Astrocyte (in vitro differentiated cells and primary cell): ENCODE measurements at regions not wholly inside any gene's neighbourhood (a gene's known extent, or its start where the extent isn't known, plus 50 kb on each side); places are given as distances from the start of the nearest gene placed in this dataset.

Experiments used
- CTCF ChIP-seq: IDR thresholded peaks from 2 replicates; pipeline ENCODE4 v1.5.1; 2011; ENCODE audit warnings: low read depth, mild to moderate bottlenecking, inconsistent platforms, low read length, moderate library complexity; ENCODE audit not compliant: insufficient read depth
- EZH2 ChIP-seq: IDR thresholded peaks from 2 replicates; pipeline ENCODE4 v1.6.1; 2012; ENCODE audit warnings: mild to moderate bottlenecking, low read length, inconsistent platforms; ENCODE audit not compliant: insufficient read depth

- TF ChIP-seq CTCF (no peak), EZH2 (no peak)
Observed at GRCh38 chr3:109570408-109570807, 233.1 kb upstream of the DPPA4 start.
